Left renal pelvis (tissue), 4 donors: ENCODE measurements at regions not wholly inside any gene's neighbourhood (a gene's known extent, or its start where the extent isn't known, plus 50 kb on each side); places are given as distances from the start of the nearest gene placed in this dataset.
A peak's percentile ranks its signal among the peaks of the same experiment; 100 is the strongest.
"Not testable (repeated sequence)": the region's sequence is repeated elsewhere in the genome, so short reads cannot be mapped to it uniquely, and the experiment has no call there.

Experiments used
- DNase-seq, 4 donors: peaks; one replicate each; pipeline ENCODE4 v3.0.0-alpha.2; 2013; ENCODE audit warnings: low read depth in 4 of 4, low spot score in 3 of 4

- DNase-seq: no peak
These were observed 75.7 kb downstream of the C18orf54 start for GRCh38 chr18:54433368-54433767.

- DNase-seq: no peak
These were observed 76.2 kb downstream of the C18orf54 start for GRCh38 chr18:54433857-54434256.

- DNase-seq: no peak
These were observed 76.7 kb downstream of the C18orf54 start for GRCh38 chr18:54434453-54434852.

GRCh38 chr18:54436501-54436900, 78.8 kb downstream of the C18orf54 start:
- no peak for DNase-seq

GRCh38 chr18:54440292-54440691, 82.6 kb downstream of the C18orf54 start:
- DNase-seq: no peak

- DNase-seq: peak; percentile 31 to 47 (median 41)
These were observed 86.7 kb downstream of the C18orf54 start for GRCh38 chr18:54444319-54444914.

- no peak for DNase-seq
These were observed 96.3 kb downstream of the C18orf54 start for GRCh38 chr18:54453996-54454395.

- no peak for DNase-seq
These were observed 107.8 kb downstream of the C18orf54 start for GRCh38 chr18:54465502-54465901.

GRCh38 chr18:54466248-54467005, 108.7 kb downstream of the C18orf54 start:
- DNase-seq: no peak

GRCh38 chr18:54479365-54479764, 111.7 kb upstream of the DYNAP start:
- no peak for DNase-seq

GRCh38 chr18:54480616-54481015, 110.4 kb upstream of the DYNAP start:
- no peak for DNase-seq

- not testable (repeated sequence) for DNase-seq
These were observed 88.6 kb upstream of the DYNAP start for GRCh38 chr18:54502451-54502850.

- DNase-seq: no peak
These were observed 87.7 kb upstream of the DYNAP start for GRCh38 chr18:54503131-54503894.

- DNase-seq: no peak
These were observed 84.4 kb upstream of the DYNAP start for GRCh38 chr18:54506516-54507261.

- DNase-seq: no peak
These were observed 81.3 kb upstream of the DYNAP start for GRCh38 chr18:54509793-54510192.

GRCh38 chr18:54515149-54515548, 75.9 kb upstream of the DYNAP start:
- no peak for DNase-seq

GRCh38 chr18:54517521-54517920, 73.5 kb upstream of the DYNAP start:
- no peak for DNase-seq

- no peak for DNase-seq
These were observed 69.2 kb upstream of the DYNAP start for GRCh38 chr18:54521846-54522245.

GRCh38 chr18:54528942-54529376, 62.1 kb upstream of the DYNAP start:
- no peak for DNase-seq

GRCh38 chr18:54529444-54529843, 61.6 kb upstream of the DYNAP start:
- no peak for DNase-seq

- no peak for DNase-seq
These were observed 60.8 kb upstream of the DYNAP start for GRCh38 chr18:54530285-54530684.
